Breast epithelium (tissue), 3 donors: ENCODE measurements at regions not wholly inside any gene's neighbourhood (a gene's known extent, or its start where the extent isn't known, plus 50 kb on each side); places are given as distances from the start of the nearest gene placed in this dataset.

Experiments
- CTCF ChIP-seq, 3 donors: fragments of 450-650 bp; IDR thresholded peaks; one replicate each; pipeline ENCODE4 v1.5.1; 2016 to 2017; ENCODE audit warnings: antibody characterized with exemption in 3 of 3, mild to moderate bottlenecking in 3 of 3, moderate library complexity in 3 of 3
- POLR2A ChIP-seq: fragments of 450-650 bp; IDR thresholded peaks from one replicate; pipeline ENCODE4 v1.6.1; 2016; ENCODE audit warnings: antibody characterized with exemption, mild to moderate bottlenecking, moderate library complexity
- POLR2AphosphoS5 ChIP-seq, 3 donors: sonication (generic); formaldehyde crosslinking; IDR thresholded peaks; one replicate each; pipeline ENCODE4 v1.6.1; 2017; ENCODE audit warnings: antibody characterized with exemption in 3 of 3

- no peak for TF ChIP-seq CTCF (IDR thresholded peaks at IDR 0.05)
- no peak for TF ChIP-seq POLR2A
- no peak for TF ChIP-seq POLR2AphosphoS5 (IDR thresholded peaks at IDR 0.05)
These were observed 80.7 kb downstream of the DMRTA2 start for GRCh38 chr1:50342525-50342924.
